ENCODE measurements at regions not wholly inside any gene's neighbourhood (a gene's known extent, or its start where the extent isn't known, plus 50 kb on each side); places are given as distances from the start of the nearest gene placed in this dataset.

GRCh38 chr12:61070640-61071414 is 1189.4 kb upstream of the USP15 start:
- H3K4me3 Mint-ChIP-seq = no peak overlapping the region

DNA sequence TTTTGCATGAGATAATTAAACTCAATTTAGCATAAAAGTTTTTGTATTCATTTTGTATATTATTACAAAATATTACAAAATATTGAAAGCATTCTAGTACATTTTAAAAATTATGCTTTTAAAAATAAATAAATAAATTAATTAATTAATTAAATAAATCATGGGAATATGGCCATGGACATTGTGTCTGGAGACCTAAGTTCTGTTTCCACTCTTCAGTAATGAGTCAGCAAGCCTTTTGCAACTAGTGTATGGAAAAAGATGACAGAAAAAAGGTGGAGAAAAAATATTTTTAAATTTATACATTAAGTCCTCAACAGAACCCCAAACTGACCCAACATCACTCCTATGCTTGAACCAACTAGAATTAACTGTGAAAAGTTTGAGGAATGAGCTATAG is 1187.5 kb upstream of the USP15 start:
- Mint-ChIP-seq H3K27me3 (no peaks in the 10 kb centered on the region), H3K36me3 (no peaks in the 10 kb centered on the region), H3K9me3 (no peaks in the 10 kb centered on the region), H3K4me3 (no peak overlapping the region), H3K27ac (no peak overlapping the region), H3K4me1 (no peaks in the 10 kb centered on the region)

More at GRCh38 chr12:61070640-61071414, 1189.4 kb upstream of the USP15 start:
- Mint-ChIP-seq H3K27me3 (no peaks in the 10 kb centered on the region), H3K4me1 (no peaks in the 10 kb centered on the region), H3K36me3 (no peaks in the 10 kb centered on the region), H3K27ac (no peak overlapping the region), H3K9me3 (peaks cover 0 to 3% (median under 1%) of the 10 kb centered on the region in 3 donors)

GRCh38 chr12:61095111-61095510 is 1165.1 kb upstream of the USP15 start:
- Mint-ChIP-seq H3K27ac (no peak overlapping the region), H3K4me3 (no peak overlapping the region), H3K9me3 (peaks cover 0 to 7% (median 0%) of the 10 kb centered on the region in 3 donors), H3K36me3 (no peaks in the 10 kb centered on the region), H3K27me3 (no peaks in the 10 kb centered on the region), H3K4me1 (no peaks in the 10 kb centered on the region)

DNA sequence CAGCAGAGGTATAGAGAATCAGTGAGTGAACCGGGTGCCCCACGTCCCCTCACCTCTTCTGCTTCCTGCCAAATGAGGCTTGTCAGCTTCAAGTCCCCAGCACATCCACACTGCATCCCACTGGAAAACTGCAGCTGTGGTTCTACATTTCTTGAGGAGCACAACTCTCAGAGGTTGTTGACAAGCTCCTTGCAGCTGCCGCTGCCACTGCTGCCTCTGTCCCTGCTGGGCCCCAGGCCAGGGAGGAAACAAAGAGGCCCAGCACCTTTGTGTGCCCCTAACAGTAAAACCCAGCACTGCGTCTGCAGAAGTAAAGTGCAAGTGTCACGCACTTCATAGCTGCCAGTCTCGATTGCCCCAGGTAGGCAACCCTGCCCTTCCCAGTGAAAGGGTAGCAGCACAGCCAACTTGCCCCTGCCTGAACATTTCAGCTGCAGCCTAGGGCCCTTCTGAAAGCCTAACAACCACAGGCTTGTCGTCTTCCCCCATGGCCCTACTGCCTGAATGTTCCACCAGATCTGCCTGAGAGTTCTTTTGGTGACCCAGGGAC is 1162.1 kb upstream of the USP15 start:
- Mint-ChIP-seq H3K4me3 (no peak overlapping the region), H3K27ac (no peak overlapping the region), H3K36me3 (no peaks in the 10 kb centered on the region), H3K4me1 (no peaks in the 10 kb centered on the region), H3K27me3 (no peaks in the 10 kb centered on the region), H3K9me3 (peaks cover 1 to 4% (median 2%) of the 10 kb centered on the region in 3 donors)

DNA sequence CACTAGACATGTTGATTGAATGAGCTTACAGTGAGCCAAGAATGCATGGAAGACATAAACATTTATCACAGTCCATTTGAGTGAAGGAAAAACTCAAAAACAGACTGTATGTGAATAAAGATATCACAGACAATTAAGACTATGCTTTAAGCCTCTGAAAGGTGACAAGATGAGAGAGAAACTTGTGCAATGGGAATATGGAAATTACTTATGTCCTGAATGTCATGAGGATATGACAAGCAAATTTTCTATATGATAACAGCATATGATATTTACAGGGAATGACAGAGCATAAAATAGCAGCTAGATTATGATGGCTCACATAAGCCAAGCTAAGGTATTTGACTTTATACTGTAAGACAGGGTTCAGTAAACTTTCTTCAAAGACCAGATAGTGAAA is 1153.1 kb upstream of the USP15 start:
- Mint-ChIP-seq H3K9me3 (peaks cover 3 to 14% (median 4%) of the 10 kb centered on the region in 3 donors), H3K4me3 (no peak overlapping the region), H3K27me3 (no peaks in the 10 kb centered on the region), H3K4me1 (no peaks in the 10 kb centered on the region), H3K36me3 (no peaks in the 10 kb centered on the region), H3K27ac (no peak overlapping the region)

- Mint-ChIP-seq H3K27me3 (no peaks in the 10 kb centered on the region), H3K36me3 (no peaks in the 10 kb centered on the region), H3K4me1 (no peaks in the 10 kb centered on the region), H3K4me3 (no peak overlapping the region), H3K9me3 (peaks cover 2 to 11% (median 2%) of the 10 kb centered on the region in 3 donors), H3K27ac (no peak overlapping the region)
Measured at GRCh38 chr12:61111218-61111617, 1149.0 kb upstream of the USP15 start.

DNA sequence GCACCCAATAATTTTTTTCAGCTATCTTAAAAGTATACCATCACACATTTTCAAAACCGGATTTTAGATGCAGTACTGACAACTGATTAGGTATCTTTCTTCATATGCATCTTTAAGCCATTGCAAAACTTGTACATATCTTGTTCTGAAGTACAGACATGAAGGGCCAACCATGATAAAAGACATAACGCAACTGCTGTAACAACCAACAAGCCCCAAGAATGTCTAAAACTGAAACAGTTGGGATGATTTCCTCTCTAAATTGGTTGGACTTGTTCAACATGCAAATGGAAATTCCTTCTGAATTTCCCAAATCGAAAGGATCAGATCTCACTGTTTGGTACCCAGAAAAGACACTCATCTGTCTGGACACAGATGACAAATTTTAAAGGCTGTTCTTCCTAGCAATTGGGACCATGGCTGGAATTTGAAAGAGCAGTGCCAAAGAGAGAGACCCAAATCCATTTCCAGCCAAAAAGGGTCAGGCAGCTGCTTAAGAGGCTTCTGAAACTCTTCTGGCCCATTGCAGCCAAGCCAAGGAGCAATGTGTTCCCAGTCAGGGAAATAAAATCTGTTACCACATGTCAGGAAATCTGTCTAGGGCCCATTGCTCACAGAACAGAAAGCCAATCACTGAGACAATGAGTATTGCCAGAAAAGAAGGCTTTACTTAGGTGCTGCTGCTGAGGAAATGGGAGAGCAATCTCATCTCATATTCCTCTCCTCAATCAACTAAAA is 1122.4 kb upstream of the USP15 start:
- Mint-ChIP-seq H3K9me3 (peaks cover 2 to 6% (median 3%) of the 10 kb centered on the region in 3 donors), H3K4me3 (no peak overlapping the region), H3K27me3 (no peaks in the 10 kb centered on the region), H3K27ac (no peak overlapping the region), H3K4me1 (no peaks in the 10 kb centered on the region), H3K36me3 (no peaks in the 10 kb centered on the region)

DNA sequence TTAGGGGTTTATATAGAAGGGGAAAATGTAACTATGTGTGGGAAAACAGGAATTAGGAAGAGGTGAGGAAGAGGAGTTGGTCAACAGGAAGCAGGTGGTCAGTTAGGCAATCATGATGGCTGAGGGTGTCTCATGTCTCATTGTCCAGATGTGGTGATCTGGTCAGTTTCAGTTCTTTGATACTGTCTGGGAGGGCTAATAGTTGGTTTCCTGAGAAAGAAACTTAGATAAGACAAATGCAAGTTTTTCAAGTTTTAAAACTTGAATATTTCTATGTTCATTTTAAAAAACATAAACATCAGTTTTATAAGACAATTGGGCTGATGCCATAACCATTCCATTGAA is 1121.8 kb upstream of the USP15 start:
- Mint-ChIP-seq H3K36me3 (no peaks in the 10 kb centered on the region), H3K9me3 (peaks cover 1 to 5% (median 2%) of the 10 kb centered on the region in 3 donors), H3K4me1 (no peaks in the 10 kb centered on the region), H3K4me3 (no peak overlapping the region), H3K27ac (no peak overlapping the region), H3K27me3 (no peaks in the 10 kb centered on the region)

DNA sequence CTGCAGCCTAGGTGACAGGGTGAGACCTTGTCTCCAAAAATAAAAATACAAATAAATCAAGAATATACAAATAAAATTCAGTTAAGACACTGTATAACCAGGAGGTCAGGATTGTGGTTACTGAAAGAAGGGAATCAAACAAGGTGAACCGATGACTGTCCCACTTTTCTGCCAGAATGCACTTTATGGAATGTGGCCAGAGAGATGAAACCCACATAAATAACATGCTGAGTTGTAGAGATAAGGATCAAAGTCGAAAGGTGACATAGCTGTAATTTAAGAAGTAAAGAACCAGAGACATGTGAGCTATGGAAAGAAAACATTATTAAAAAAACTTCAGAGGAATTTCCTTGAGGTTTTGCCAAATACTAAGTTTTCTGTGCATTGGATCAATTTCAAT is 1098.2 kb upstream of the USP15 start:
- no peak overlapping the region for H3K27ac Mint-ChIP-seq
- H3K27me3 Mint-ChIP-seq = no peaks in the 10 kb centered on the region
- peaks cover 3 to 22% (median 9%) of the 10 kb centered on the region in 3 donors for H3K9me3 Mint-ChIP-seq
- no peaks in the 10 kb centered on the region for H3K4me1 Mint-ChIP-seq
- no peaks in the 10 kb centered on the region for H3K36me3 Mint-ChIP-seq
- no peak overlapping the region for H3K4me3 Mint-ChIP-seq

GRCh38 chr12:61188801-61189595 is 1071.2 kb upstream of the USP15 start:
- no peaks in the 10 kb centered on the region for H3K36me3 Mint-ChIP-seq
- H3K27me3 Mint-ChIP-seq = no peaks in the 10 kb centered on the region
- no peaks in the 10 kb centered on the region for H3K4me1 Mint-ChIP-seq
- no peak overlapping the region for H3K4me3 Mint-ChIP-seq
- peaks cover 2 to 6% (median 5%) of the 10 kb centered on the region in 3 donors for H3K9me3 Mint-ChIP-seq
- no peak overlapping the region for H3K27ac Mint-ChIP-seq

GRCh38 chr12:61213646-61214045 is 1046.6 kb upstream of the USP15 start:
- H3K9me3 Mint-ChIP-seq = peaks cover 0 to 13% (median 3%) of the 10 kb centered on the region in 3 donors
- no peak overlapping the region for H3K27ac Mint-ChIP-seq
- no peaks in the 10 kb centered on the region for H3K27me3 Mint-ChIP-seq
- no peaks in the 10 kb centered on the region for H3K36me3 Mint-ChIP-seq
- no peak overlapping the region for H3K4me3 Mint-ChIP-seq
- H3K4me1 Mint-ChIP-seq = no peaks in the 10 kb centered on the region

DNA sequence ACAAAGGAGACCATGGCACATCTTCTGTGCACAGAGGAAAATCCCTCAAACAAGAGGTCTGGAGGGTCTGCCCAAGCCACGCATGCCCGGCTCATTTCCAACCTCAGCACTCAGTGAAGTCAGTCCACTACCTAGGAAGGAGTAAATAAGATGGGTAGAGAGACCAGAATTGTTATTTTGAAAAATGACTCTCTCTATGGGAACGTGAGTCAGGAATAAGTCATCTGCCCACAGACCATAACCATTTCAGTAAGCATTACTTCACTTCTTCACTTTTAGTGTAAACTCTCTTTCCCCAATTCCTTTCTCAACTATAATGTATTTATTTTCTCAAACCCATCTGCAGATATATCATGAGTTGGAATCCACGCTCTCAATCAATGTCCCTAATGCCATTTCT is 1039.9 kb upstream of the USP15 start:
- Mint-ChIP-seq H3K4me1 (no peaks in the 10 kb centered on the region), H3K9me3 (peaks cover 0 to 17% (median 0%) of the 10 kb centered on the region in 3 donors), H3K27ac (no peak overlapping the region), H3K36me3 (no peaks in the 10 kb centered on the region), H3K27me3 (no peaks in the 10 kb centered on the region), H3K4me3 (no peak overlapping the region)

DNA sequence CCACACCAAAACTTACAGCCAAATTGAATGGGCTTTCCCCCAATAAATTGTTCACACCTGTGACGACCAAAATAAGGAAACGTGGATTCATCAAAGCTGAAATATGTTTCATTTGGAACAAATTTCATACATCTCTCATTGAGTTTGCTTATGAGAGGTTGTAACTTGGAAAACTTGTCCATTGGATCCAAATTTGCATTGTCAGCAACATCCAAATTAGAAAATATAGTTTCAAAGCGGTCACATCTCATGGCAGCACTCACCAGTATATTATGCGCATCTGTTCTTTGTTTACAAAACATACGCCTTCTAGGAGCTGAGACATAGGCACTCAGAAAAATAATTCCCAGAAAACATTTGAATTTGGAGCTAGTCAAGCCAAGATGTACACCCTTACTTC is 1028.2 kb upstream of the USP15 start:
- H3K36me3 Mint-ChIP-seq = no peaks in the 10 kb centered on the region
- H3K4me3 Mint-ChIP-seq = no peak overlapping the region
- no peaks in the 10 kb centered on the region for H3K4me1 Mint-ChIP-seq
- H3K9me3 Mint-ChIP-seq = peaks cover 0 to 30% (median 15%) of the 10 kb centered on the region in 3 donors
- no peak overlapping the region for H3K27ac Mint-ChIP-seq
- H3K27me3 Mint-ChIP-seq = no peaks in the 10 kb centered on the region

DNA sequence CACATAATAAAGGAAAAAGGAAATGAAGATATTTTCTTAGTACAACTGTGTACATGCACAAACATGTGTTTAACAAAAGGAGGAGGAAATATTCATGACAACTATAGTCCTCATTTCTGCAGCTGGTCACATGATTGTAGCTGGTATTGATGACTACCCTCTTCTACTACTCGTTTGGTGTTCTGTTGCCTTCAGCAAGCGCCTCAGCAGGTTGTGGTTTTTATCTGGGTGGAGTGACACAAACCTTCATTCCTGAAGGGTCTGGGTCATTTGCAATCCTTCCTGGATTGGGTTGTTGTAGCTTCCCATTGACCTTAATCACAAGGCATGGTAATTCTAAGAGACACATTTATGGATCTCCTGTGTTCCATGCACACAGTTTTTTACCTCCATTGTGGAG is 1009.9 kb upstream of the USP15 start:
- H3K27me3 Mint-ChIP-seq = no peaks in the 10 kb centered on the region
- no peak overlapping the region for H3K27ac Mint-ChIP-seq
- no peaks in the 10 kb centered on the region for H3K36me3 Mint-ChIP-seq
- no peaks in the 10 kb centered on the region for H3K4me1 Mint-ChIP-seq
- peaks cover 6 to 13% (median 6%) of the 10 kb centered on the region in 3 donors for H3K9me3 Mint-ChIP-seq
- no peak overlapping the region for H3K4me3 Mint-ChIP-seq

GRCh38 chr12:61251076-61251475 is 1009.1 kb upstream of the USP15 start:
- no peak overlapping the region for H3K4me3 Mint-ChIP-seq
- no peak overlapping the region for H3K27ac Mint-ChIP-seq
- H3K9me3 Mint-ChIP-seq = peaks cover 6 to 12% (median 6%) of the 10 kb centered on the region in 3 donors
- H3K27me3 Mint-ChIP-seq = no peaks in the 10 kb centered on the region
- no peaks in the 10 kb centered on the region for H3K36me3 Mint-ChIP-seq
- no peaks in the 10 kb centered on the region for H3K4me1 Mint-ChIP-seq
